AG04449 (cell line): ENCODE measurements at regions not wholly inside any gene's neighbourhood (a gene's known extent, or its start where the extent isn't known, plus 50 kb on each side); places are given as distances from the start of the nearest gene placed in this dataset.
"Not testable (repeated sequence)": the region's sequence is repeated elsewhere in the genome, so short reads cannot be mapped to it uniquely, and the experiment has no call there.

Source experiments
- CTCF ChIA-PET: fragments of 350-600 bp; formaldehyde crosslinking; extraction: SDS; loops from one replicate; lab custom pipeline; 2021; ENCODE audit warnings: antibody characterized with exemption; lab: Yijun Ruan, JAX
- POLR2A ChIA-PET: fragments of 400-600, 350-600 bp; formaldehyde crosslinking; extraction: SDS; loops from one replicate; lab custom pipeline; 2020; ENCODE audit warnings: antibody characterized with exemption, inconsistent platforms; lab: Yijun Ruan, JAX
- DNase-seq: peaks from one replicate; pipeline ENCODE4 v3.0.0-alpha.2; 2010; ENCODE audit warnings: low read depth, low spot score
- H3K4me3 ChIP-seq: 2 replicates; pipeline ENCODE4 v1.5.1; 2011; ENCODE audit warnings: low read depth, mild to moderate bottlenecking, control low read depth, low read length
- TF ChIP-seq, protein P1 (sequence below): IDR thresholded peaks from one replicate; pipeline ENCODE4 v1.5.1; 2011; ENCODE audit warnings: mild to moderate bottlenecking, moderate library complexity, low read length, control low read depth, inconsistent platforms; ENCODE audit not compliant: insufficient read depth; ENCODE audit errors: missing control alignments

DNA sequence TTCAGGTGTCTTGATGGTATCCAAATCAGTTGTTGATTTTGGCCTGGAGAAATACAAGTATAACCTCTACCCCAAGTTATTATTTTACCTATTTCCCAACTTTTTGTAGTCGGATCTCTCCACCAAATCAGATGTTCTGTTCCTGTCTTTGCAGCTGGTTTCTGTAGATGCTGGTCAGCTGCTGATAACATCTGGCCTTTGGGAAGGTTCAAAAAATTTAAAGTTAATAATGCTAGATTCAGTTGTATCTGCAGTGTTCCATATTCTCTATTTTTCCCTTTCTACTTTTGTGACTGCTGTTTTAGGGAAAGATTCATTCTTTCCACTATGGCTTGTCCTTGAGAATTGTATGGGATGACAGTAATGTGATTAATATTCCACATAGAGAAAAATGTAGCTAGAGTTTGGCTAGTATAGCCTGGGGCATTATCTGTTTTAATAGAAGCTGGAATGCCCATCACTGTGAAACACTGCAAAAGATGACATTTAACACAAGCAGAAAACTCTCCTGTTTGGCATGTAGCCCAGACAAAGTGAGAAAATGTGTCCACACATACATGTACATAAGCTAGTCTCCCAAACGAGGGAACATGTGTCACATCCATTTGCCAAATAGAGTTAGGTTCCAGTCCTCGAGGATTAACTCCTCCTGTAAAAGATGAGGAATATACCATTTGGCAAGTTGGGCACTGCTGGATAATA, 99.2 kb downstream of the ZNF100 start:
- POLR2A ChIA-PET, CTCF ChIA-PET, DNase-seq, H3K4me3 ChIP-seq: not testable (repeated sequence)

DNA sequence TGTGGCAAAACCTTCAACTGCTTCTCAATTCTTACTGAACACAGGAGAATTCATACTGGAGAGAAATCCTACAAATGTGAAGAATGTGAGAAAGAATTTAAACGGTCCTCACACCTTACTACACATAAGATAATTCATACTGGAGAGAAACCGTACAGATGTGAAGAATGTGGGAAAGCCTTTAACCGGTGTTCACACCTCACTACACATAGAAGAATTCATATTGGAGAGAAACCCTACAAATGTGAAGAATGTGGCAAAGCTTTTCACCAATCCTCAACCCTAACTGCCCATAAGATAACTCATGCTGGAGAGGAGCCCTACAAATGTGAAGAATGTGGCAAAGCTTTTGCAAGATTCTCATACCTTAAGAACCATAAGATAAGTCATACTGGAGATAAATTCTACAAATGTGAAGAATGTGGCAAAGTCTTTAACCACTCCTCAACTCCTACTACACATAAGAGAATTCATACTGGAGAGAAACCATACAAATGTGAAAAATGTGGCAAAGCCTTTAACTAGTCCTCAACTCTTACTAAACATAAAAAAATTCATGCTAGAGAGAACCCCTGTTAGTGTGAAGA, 111.7 kb downstream of the ZNF100 start:
- no peak overlapping the region for H3K4me3 ChIP-seq
- ChIA-PET POLR2A (no interaction called here), CTCF (no interaction called here)
- no peak for DNase-seq
- TF ChIP-seq, protein P1, sequence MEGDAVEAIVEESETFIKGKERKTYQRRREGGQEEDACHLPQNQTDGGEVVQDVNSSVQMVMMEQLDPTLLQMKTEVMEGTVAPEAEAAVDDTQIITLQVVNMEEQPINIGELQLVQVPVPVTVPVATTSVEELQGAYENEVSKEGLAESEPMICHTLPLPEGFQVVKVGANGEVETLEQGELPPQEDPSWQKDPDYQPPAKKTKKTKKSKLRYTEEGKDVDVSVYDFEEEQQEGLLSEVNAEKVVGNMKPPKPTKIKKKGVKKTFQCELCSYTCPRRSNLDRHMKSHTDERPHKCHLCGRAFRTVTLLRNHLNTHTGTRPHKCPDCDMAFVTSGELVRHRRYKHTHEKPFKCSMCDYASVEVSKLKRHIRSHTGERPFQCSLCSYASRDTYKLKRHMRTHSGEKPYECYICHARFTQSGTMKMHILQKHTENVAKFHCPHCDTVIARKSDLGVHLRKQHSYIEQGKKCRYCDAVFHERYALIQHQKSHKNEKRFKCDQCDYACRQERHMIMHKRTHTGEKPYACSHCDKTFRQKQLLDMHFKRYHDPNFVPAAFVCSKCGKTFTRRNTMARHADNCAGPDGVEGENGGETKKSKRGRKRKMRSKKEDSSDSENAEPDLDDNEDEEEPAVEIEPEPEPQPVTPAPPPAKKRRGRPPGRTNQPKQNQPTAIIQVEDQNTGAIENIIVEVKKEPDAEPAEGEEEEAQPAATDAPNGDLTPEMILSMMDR = no peak

DNA sequence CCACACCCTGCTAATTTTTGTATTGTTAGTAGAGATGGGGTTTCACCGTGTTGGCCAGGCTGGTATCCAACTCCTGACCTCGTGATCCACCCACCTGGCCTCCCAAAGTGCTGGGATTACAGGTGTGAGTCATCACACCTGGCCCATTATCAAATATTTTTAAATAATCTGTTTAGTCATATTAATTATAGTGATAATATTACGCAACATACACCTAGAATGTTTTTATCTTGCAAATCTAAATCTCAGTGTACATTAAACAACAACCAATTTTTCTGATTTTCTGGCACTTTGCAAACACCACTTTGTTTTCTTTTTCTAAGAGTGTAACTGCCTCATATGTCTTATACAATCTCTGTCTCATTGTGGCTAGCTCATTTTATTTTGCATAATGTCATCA, 115.9 kb downstream of the ZNF100 start:
- POLR2A ChIA-PET, CTCF ChIA-PET, DNase-seq, H3K4me3 ChIP-seq: not testable (repeated sequence)

DNA sequence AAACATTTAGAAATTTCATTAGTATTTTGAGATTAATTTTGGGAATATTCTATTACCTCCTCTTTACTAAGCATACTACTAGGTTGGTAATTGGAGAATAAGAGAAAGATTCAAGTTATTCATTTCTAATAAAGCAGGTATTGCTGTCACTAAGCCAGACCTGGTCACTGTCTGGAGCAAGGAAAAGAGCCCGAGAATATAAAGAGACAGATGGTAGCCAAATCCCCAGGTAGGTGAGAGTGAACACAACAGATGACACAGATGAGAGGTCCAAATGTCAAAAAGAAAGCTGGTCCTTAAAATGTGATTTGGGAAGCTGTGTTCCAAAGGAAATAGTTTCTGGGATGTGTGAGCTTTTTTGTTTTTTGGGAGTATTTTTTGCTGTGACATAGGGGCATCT, 128.6 kb downstream of the ZNF100 start:
- DNase-seq = no peak
- ChIA-PET CTCF (no interaction called here), POLR2A (no interaction called here)
- TF ChIP-seq, protein P1 = no peak
- H3K4me3 ChIP-seq = no peak overlapping the region

DNA sequence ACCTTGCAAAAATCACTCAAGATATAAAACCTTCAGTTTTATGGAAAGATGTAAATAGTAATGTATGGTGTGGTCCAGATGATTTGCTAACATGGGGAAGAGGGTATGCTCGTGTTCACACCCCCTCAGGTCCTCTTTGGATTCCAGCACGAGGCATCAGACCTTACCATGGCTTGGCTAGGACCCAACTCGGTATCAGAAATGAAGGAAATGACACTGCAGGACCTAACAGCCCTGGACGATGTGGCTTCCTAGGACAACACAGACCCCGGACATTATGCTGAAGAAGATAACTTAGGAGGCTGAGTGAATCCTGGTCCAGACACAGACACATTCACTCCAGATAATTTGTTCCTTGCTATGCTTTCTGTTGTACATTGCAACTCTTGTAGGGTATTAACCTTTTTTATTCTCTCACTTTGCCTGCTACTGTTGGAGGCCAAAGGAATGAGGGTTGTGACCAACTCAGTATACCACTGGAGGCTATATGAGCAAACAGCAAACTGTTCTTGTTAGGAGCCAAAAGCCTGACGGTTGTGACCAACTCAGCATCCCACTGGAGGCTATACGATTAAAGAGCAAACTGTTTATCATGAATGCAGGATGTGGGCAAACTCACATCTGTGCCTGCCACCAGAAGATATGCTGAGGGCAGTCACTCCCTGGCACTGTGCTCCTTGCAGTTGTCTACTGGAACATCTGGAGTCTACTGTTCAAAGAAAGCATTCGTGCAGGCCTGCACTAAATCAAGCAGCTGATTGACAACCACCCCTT, 121.7 kb downstream of the ZNF429 start:
- DNase-seq = no peak
- TF ChIP-seq, protein P1 = no peak
- H3K4me3 ChIP-seq = no peak overlapping the region
- POLR2A ChIA-PET = no interaction called here
- CTCF ChIA-PET = no interaction called here

DNA sequence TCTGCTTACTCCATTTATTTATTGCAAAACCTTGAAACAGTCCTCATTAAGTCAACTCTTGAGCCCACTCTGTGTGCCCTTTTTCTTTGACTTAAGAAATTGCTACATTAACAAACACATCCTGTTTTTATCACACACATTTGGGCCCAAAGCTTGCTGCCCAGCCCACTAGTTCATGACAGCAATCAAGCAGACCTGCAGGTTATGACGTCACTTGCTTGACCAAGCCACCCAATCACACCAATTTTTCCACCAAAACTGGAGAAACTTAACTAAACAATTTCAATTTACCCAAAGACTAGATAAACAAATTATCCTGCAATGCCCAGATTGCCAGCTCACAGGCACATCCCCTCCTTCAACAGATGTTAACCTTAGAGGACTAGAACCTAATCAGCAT, 120.7 kb downstream of the ZNF429 start:
- H3K4me3 ChIP-seq = no peak overlapping the region
- CTCF ChIA-PET = no interaction called here
- POLR2A ChIA-PET = no interaction called here
- DNase-seq = no peak
- TF ChIP-seq, protein P1 = no peak

DNA sequence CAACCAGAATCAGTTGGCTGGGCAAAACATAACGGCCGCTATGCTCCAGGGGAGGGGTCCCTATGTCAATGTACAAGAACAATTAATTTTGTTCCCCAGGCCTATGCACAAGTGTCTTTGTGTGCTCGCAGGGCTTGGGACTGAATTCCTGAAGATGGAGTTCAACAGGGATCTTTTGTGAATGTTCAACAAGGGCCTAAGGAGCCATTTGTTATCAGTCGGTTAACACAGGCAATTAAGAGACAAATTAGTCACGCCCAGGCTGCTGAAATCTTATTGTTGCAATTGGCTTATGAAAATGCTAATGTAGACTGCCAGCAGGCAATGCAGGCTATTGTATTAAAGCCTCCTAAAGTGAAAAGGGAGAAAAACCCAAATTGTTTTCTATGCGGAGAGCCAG, 117.5 kb downstream of the ZNF429 start:
- POLR2A ChIA-PET = no interaction called here
- CTCF ChIA-PET = no interaction called here

More for the DNA sequence above, 117.5 kb downstream of the ZNF429 start:
- TF ChIP-seq, protein P1 = no peak
- no peak for DNase-seq
- H3K4me3 ChIP-seq = no peak overlapping the region
